Erythroblast (primary cell): ENCODE measurements at regions not wholly inside any gene's neighbourhood (a gene's known extent, or its start where the extent isn't known, plus 50 kb on each side); places are given as distances from the start of the nearest gene placed in this dataset.

ENCODE experiments used
- GATA1 ChIP-seq: IDR thresholded peaks from 2 replicates; pipeline ENCODE4 v1.6.1; 2011; ENCODE audit warnings: low read depth, mild to moderate bottlenecking, control low read depth, low read length, moderate library complexity
- POLR2A ChIP-seq: IDR thresholded peaks from 2 replicates; pipeline ENCODE4 v1.6.1; 2011; ENCODE audit warnings: mild to moderate bottlenecking, low read length

- TF ChIP-seq POLR2A: no peak
- TF ChIP-seq GATA1: no peak
Measured at GRCh38 chr6:126967296-126968005, 151.0 kb upstream of the RSPO3 start.
